ENCODE measurements at regions not wholly inside any gene's neighbourhood (a gene's known extent, or its start where the extent isn't known, plus 50 kb on each side); places are given as distances from the start of the nearest gene placed in this dataset.

DNA sequence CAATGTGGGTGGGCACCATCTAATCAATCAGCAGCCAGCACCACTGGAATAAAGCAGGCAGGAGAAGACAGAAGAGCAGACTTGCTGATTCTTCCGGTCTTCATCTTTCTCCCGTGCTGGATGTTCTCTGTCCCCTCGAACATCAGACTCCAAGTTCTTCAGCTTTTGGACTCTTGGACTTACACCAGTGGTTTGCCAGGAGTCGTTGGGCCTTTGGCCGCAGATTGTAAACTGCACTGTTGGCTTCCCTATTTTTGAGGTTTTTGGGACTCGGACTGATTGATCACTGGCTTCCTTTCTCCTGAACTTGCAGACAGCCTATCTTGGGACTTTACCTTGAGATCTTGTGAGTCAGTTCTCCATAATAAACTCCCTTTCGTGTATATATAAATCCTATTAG, 292.8 kb downstream of the BCHE start:
- H3K9me3 ChIP-seq (ENCODE audit: control insufficient read depth, insufficient read depth, low read length) = peaks cover 5% of the 10 kb centered on the region; the same call in 1 of the 2 replicates
- no peak overlapping the region for H2BK120ac ChIP-seq (ENCODE audit: low read depth, low read length)
- dilution Hi-C loops (cut with HindIII; ENCODE audit: low sequenced_read_pairs, unreplicated experiment) = no loop called here
- no peaks in the 10 kb centered on the region for H3K4me1 ChIP-seq (ENCODE audit: control insufficient read depth, insufficient read depth, low read length)
- ATAC-seq (ENCODE audit: low read depth) (no peak), DNase-seq (no peak)
- intact Hi-C loops (cut with micrococcal nuclease) = no loop called here
- no peak for TF ChIP-seq MXI1 (IDR thresholded peaks at IDR 0.05; ENCODE audit: borderline replicate concordance, low read depth, low read length)
- TF ChIP-seq CHD1 (IDR thresholded peaks at IDR 0.05; ENCODE audit: low read depth, low read length) = no peak
- TF ChIP-seq MAFK (IDR thresholded peaks at IDR 0.05; ENCODE audit: low read depth, low read length) = no peak
- no peak for TF ChIP-seq SMC3 (IDR thresholded peaks at IDR 0.05; ENCODE audit: low read depth, low read length)
- TF ChIP-seq MAZ (IDR thresholded peaks at IDR 0.05; ENCODE audit: borderline replicate concordance, low read depth, low read length) = no peak
- no peak for TF ChIP-seq NFE2L2 (IDR thresholded peaks at IDR 0.05; ENCODE audit: low read depth, low read length)
- TF ChIP-seq POLR2A (IDR thresholded peaks at IDR 0.05; ENCODE audit: low read depth, low read length) = no peak
- TF ChIP-seq FOS (IDR thresholded peaks at IDR 0.05; ENCODE audit: low read depth, low read length) = no peak
- TF ChIP-seq, protein P1, sequence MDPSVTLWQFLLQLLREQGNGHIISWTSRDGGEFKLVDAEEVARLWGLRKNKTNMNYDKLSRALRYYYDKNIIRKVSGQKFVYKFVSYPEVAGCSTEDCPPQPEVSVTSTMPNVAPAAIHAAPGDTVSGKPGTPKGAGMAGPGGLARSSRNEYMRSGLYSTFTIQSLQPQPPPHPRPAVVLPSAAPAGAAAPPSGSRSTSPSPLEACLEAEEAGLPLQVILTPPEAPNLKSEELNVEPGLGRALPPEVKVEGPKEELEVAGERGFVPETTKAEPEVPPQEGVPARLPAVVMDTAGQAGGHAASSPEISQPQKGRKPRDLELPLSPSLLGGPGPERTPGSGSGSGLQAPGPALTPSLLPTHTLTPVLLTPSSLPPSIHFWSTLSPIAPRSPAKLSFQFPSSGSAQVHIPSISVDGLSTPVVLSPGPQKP (IDR thresholded peaks at IDR 0.05; ENCODE audit: borderline replicate concordance, low read depth, low read length) = no peak
- TF ChIP-seq, protein P2, sequence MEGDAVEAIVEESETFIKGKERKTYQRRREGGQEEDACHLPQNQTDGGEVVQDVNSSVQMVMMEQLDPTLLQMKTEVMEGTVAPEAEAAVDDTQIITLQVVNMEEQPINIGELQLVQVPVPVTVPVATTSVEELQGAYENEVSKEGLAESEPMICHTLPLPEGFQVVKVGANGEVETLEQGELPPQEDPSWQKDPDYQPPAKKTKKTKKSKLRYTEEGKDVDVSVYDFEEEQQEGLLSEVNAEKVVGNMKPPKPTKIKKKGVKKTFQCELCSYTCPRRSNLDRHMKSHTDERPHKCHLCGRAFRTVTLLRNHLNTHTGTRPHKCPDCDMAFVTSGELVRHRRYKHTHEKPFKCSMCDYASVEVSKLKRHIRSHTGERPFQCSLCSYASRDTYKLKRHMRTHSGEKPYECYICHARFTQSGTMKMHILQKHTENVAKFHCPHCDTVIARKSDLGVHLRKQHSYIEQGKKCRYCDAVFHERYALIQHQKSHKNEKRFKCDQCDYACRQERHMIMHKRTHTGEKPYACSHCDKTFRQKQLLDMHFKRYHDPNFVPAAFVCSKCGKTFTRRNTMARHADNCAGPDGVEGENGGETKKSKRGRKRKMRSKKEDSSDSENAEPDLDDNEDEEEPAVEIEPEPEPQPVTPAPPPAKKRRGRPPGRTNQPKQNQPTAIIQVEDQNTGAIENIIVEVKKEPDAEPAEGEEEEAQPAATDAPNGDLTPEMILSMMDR (conservative IDR thresholded peaks at IDR 0.05; ENCODE audit: low read depth, low read length) = no peak
- TF ChIP-seq RFX5 (IDR thresholded peaks at IDR 0.05; ENCODE audit: low read depth, low read length) = no peak
- TF ChIP-seq BHLHE40 (IDR thresholded peaks at IDR 0.05; ENCODE audit: low read depth, low read length) = no peak
- no peaks in the 10 kb centered on the region for H4K20me1 ChIP-seq (ENCODE audit: insufficient read depth, low read length)
- no peak overlapping the region for H2AFZ ChIP-seq (replicated peaks; ENCODE audit: low read length, poor library complexity)
- H3K27me3 ChIP-seq (ENCODE audit: control insufficient read depth, insufficient read depth, low read length) = no peaks in the 10 kb centered on the region
- no peak overlapping the region for H3K56ac ChIP-seq (ENCODE audit: extremely low read depth, insufficient read depth, low read length)
- H4K91ac ChIP-seq (ENCODE audit: insufficient read depth, low read depth, low read length) = no peak overlapping the region
- no peak overlapping the region for H4K8ac ChIP-seq (ENCODE audit: low read depth in 2 of 2, low read length in 2 of 2)
- BruUV-seq (replicated peaks) = no TSS peak
- H3K4me3 ChIP-seq (ENCODE audit: insufficient read depth, low read depth, low read length) = no peak overlapping the region
- no peak overlapping the region for H2BK20ac ChIP-seq (ENCODE audit: low read depth, low read length)
- no peak overlapping the region for H3K14ac ChIP-seq (replicated peaks; ENCODE audit: low read depth, low read length)
- no peak overlapping the region for H2AK9ac ChIP-seq (replicated peaks; ENCODE audit: low read depth, low read length, poor library complexity)
- H3K18ac ChIP-seq (ENCODE audit: low read depth, low read length) = no peak overlapping the region
- H3K79me1 ChIP-seq (ENCODE audit: low read depth in 1 of 2, low read length in 2 of 2) = no peaks in the 10 kb centered on the region
- CTCF ChIA-PET = no interaction called here
- in situ Hi-C loops (cut with MboI; ENCODE audit: low sequenced_read_pairs) = no loop called here
- POLR2A ChIA-PET (ENCODE audit: unreplicated experiment) = no interaction called here
- no peak overlapping the region for H2AK5ac ChIP-seq (ENCODE audit: low read depth, low read length)
- no peak overlapping the region for H3K23ac ChIP-seq (ENCODE audit: low read depth, low read length)
- no peaks in the 10 kb centered on the region for H3K36me3 ChIP-seq (ENCODE audit: control insufficient read depth, insufficient read depth, low read length)
- no peak overlapping the region for H2BK5ac ChIP-seq (ENCODE audit: low read depth, low read length, poor library complexity, severe bottlenecking)
- H3K4me2 ChIP-seq (ENCODE audit: low read depth, low read length) = no peak overlapping the region
- H4K5ac ChIP-seq (ENCODE audit: low read depth, low read length) = no peak overlapping the region
- H3K4ac ChIP-seq (ENCODE audit: low read depth, low read length) = no peak overlapping the region
- H3K9me1 ChIP-seq (ENCODE audit: insufficient read depth, low read length) = no peaks in the 10 kb centered on the region
- no peak overlapping the region for H2BK15ac ChIP-seq (ENCODE audit: low read depth, low read length)
- H3K9ac ChIP-seq (ENCODE audit: low read depth, low read length) = no peak overlapping the region
- WGBS, 2 experiments (ENCODE audit: extremely low coverage in 2 of 2, insufficient read length in 1 of 2) = 100% methylated on average over 1 of the region's 7 CpGs; no CpG with 5 or more reads in 1 of the 2 experiments
- no peak overlapping the region for H3K27ac ChIP-seq (ENCODE audit: insufficient read depth, low read length)

All from IMR-90 (cell line).